Fibroblast of lung (primary cell): ENCODE measurements at regions not wholly inside any gene's neighbourhood (a gene's known extent, or its start where the extent isn't known, plus 50 kb on each side); places are given as distances from the start of the nearest gene placed in this dataset.
A peak's percentile ranks its signal among the peaks of the same experiment; 100 is the strongest.
"Not testable (repeated sequence)": the region's sequence is repeated elsewhere in the genome, so short reads cannot be mapped to it uniquely, and the experiment has no call there.

Experiments
- DNase-seq, 2 donors: peaks; one replicate each; pipeline versions ENCODE4 v3.0.0 to v3.0.0-alpha.2; 2010; ENCODE audit warnings: low read depth in 2 of 2
- H2AFZ ChIP-seq: 2 replicates; pipeline ENCODE4 v1.5.1; 2012; ENCODE audit warnings: low read length, control low read depth, inconsistent platforms
- H3K27ac ChIP-seq: 2 replicates; pipeline ENCODE4 v1.5.1; 2011; ENCODE audit warnings: low read length, control low read depth; ENCODE audit not compliant: insufficient read depth
- H3K27me3 ChIP-seq: 2 replicates; pipeline ENCODE4 v1.5.1; 2011; ENCODE audit warnings: mild to moderate bottlenecking, low read length; ENCODE audit not compliant: control insufficient read depth, insufficient read depth
- H3K36me3 ChIP-seq: 2 replicates; pipeline ENCODE4 v1.5.1; 2011; ENCODE audit warnings: low read length; ENCODE audit not compliant: control insufficient read depth, insufficient read depth
- H3K4me1 ChIP-seq: 2 replicates; pipeline ENCODE4 v1.5.1; 2011; ENCODE audit warnings: low read length; ENCODE audit not compliant: control insufficient read depth, insufficient read depth; ENCODE audit errors: extremely low read depth
- H3K4me2 ChIP-seq: 2 replicates; pipeline ENCODE4 v1.5.1; 2011; ENCODE audit warnings: low read length, control low read depth; ENCODE audit not compliant: insufficient read depth; ENCODE audit errors: extremely low read depth
- H3K4me3 ChIP-seq, 4 experiments: fragments of 200-600 bp in 1 of 4; sonication (generic) in 1 of 4; replicated peaks in 1 of 4; 2 replicates each; pipeline ENCODE4 v1.5.1; 2011 to 2016; ENCODE audit warnings: low read length in 4 of 4, low read depth in 3 of 4, mild to moderate bottlenecking in 3 of 4, control low read depth in 2 of 4, inconsistent platforms in 1 of 4, mixed read lengths in 1 of 4; ENCODE audit not compliant: insufficient read depth in 1 of 4; ENCODE audit errors: control extremely low read depth in 1 of 4
- H3K79me2 ChIP-seq: 2 replicates; pipeline ENCODE4 v1.5.1; 2012; ENCODE audit warnings: mild to moderate bottlenecking, low read length, inconsistent platforms; ENCODE audit not compliant: control insufficient read depth, insufficient read depth
- H3K9ac ChIP-seq: 2 replicates; pipeline ENCODE4 v1.5.1; 2011; ENCODE audit warnings: mild to moderate bottlenecking, low read length, control low read depth; ENCODE audit not compliant: insufficient read depth
- H3K9me3 ChIP-seq: 2 replicates; pipeline ENCODE4 v1.5.1; 2012; ENCODE audit warnings: low read depth, low read length; ENCODE audit not compliant: control insufficient read depth, insufficient read depth
- H4K20me1 ChIP-seq: 2 replicates; pipeline ENCODE4 v1.5.1; 2011; ENCODE audit warnings: low read length; ENCODE audit not compliant: control insufficient read depth, insufficient read depth; ENCODE audit errors: extremely low read depth
- TF ChIP-seq, protein P1 (sequence below), 2 donors: IDR thresholded peaks in 1 of 2; conservative IDR thresholded peaks in 1 of 2; 1 replicate in 1 of 2; 2 replicates in 1 of 2; pipeline ENCODE4 v1.5.1; 2011 to 2012; ENCODE audit warnings: low read length in 2 of 2, control low read depth in 1 of 2, inconsistent platforms in 1 of 2, low read depth in 1 of 2, mild to moderate bottlenecking in 1 of 2

DNA sequence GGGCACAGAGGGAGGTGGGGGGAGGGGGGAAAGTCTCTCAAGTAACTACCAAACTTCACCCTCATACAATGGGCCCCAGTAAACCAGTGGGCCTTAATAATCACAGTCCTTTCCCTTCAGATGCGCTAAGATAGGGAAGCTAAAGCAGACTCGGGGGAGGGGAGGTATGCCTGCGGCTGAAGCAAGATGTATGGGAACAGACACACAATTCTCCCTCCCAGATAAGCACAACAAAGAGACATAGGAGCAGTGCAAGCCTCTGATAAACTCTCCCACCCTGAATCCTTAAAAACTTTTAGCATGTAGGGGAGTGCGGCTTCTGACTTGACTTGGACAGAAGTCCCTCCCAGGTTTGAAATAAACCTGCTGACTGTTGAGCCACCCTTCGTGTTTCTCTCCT, 54.7 kb downstream of the PROP1 start:
- H3K4me1 ChIP-seq, result not testable (repeated sequence)

DNA sequence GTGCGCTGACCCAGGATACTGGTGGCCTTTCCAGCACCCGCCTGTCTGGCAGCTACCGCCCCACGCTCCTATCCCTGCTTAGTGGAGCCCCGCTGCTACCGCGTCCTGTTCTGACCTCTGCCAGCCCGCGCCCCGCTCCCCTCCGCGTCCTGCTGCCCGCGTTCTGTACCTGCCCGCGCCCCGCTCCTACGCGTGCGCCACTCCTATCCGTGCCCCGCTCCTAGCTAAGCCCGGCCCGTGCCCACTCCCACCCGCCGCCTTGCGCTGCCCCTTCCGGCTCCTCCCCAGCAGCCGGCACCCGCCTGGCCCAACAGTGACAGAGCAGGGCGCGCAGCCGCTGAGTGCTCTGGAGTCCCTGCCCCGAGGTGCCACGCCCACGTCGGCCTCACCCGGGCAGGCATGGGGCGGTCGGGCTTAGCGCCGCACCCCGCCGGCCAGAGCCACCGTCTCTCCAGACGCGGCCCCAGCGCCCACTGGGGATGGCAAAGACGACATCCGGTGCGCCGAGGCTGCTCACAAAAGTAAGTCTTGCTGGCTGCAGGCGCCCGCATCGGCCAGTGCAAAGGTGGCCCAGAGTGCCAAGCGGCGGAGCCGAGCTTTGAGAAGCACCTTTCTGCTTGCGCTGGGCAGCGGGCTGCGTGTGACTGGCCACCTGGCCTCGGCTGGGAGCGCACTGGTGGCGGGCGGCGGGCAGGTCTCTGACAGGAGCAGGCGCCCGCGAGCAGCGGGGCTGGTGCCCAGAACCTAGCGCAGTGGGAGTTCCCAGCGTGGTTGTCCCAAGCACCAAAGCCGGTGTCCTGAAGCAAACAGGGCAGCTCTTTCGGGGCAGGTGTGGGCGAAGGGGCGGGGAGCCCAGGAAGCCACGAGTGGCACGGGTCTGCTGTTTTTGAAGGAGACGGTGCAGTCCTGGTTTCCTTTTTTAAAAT, 56.5 kb downstream of the PROP1 start:
- H3K9me3 ChIP-seq, H3K4me1 ChIP-seq, H4K20me1 ChIP-seq, H3K36me3 ChIP-seq, H3K27ac ChIP-seq, H3K79me2 ChIP-seq, H3K27me3 ChIP-seq: not testable (repeated sequence)
- H3K4me3 ChIP-seq, result peak overlapping the region; percentile 16 to 60 (median 32)
- H2AFZ ChIP-seq, result peak overlapping the region; percentile 9
- peak overlapping the region; percentile 51 for H3K4me2 ChIP-seq
- DNase-seq, result peak in 1 of 2 donors; percentile 11
- peak overlapping the region; percentile 16 for H3K9ac ChIP-seq

More for the DNA sequence above, 54.7 kb downstream of the PROP1 start:
- not testable (repeated sequence) for H3K27me3 ChIP-seq, H2AFZ ChIP-seq, H3K79me2 ChIP-seq, DNase-seq, H4K20me1 ChIP-seq, H3K27ac ChIP-seq, H3K4me2 ChIP-seq, H3K9ac ChIP-seq, H3K9me3 ChIP-seq, H3K4me3 ChIP-seq, H3K36me3 ChIP-seq

DNA sequence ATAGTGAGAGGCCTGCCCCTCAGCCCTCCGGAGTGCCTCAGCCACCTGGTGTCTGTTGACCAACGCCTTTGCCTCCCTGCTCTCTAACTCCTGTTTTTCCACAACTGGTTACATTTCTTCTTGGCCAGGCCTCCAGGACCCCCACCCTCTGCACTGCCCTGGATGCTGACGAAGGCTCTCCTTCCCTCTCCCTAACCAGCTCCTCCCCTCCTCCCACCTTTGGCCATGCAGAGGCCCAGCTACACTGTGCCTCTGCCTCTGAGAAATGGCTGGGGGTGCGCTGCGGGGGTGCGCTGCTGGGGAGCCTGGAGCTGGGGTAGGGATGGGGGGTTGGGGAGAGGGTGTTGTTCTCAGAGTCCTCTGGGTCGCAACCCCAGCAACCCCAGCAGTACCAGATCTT, 57.3 kb downstream of the PROP1 start:
- Histone ChIP-seq H3K4me3 (peak overlapping the region in 3 of 4 experiments; percentile 25 to 60 (median 38)), H3K4me2 (peak overlapping the region; percentile 35)
- not testable (repeated sequence) for H4K20me1 ChIP-seq, H3K4me1 ChIP-seq, H2AFZ ChIP-seq, H3K27ac ChIP-seq, H3K9me3 ChIP-seq, H3K27me3 ChIP-seq, H3K36me3 ChIP-seq, DNase-seq, H3K9ac ChIP-seq, H3K79me2 ChIP-seq

DNA sequence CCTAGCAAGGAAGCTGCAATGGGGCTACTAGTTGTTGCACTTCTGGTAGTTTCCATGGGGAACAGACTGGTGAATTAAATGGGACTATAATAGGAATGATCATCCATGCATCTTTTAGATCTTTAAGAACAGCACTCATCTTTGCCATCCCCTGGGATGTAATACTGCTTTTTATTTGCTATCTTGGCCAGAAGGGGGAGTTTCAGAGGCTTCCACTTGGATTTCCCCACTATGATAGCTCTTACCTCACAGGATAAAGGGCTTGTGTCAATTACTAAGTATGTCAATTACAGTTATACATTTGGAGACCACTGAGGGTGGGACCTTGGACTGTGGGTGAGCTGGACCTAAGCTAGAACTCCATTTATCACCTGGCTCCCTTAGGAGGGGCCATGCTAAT, 61.8 kb downstream of the PROP1 start:
- not testable (repeated sequence) for H4K20me1 ChIP-seq, H3K4me3 ChIP-seq, H3K27ac ChIP-seq, H3K79me2 ChIP-seq, H3K4me2 ChIP-seq, H3K9ac ChIP-seq, H3K36me3 ChIP-seq, H3K27me3 ChIP-seq, H3K9me3 ChIP-seq, H3K4me1 ChIP-seq, H2AFZ ChIP-seq
- DNase-seq, result peak in 1 of 2 donors; percentile 12
- TF ChIP-seq, protein P1, sequence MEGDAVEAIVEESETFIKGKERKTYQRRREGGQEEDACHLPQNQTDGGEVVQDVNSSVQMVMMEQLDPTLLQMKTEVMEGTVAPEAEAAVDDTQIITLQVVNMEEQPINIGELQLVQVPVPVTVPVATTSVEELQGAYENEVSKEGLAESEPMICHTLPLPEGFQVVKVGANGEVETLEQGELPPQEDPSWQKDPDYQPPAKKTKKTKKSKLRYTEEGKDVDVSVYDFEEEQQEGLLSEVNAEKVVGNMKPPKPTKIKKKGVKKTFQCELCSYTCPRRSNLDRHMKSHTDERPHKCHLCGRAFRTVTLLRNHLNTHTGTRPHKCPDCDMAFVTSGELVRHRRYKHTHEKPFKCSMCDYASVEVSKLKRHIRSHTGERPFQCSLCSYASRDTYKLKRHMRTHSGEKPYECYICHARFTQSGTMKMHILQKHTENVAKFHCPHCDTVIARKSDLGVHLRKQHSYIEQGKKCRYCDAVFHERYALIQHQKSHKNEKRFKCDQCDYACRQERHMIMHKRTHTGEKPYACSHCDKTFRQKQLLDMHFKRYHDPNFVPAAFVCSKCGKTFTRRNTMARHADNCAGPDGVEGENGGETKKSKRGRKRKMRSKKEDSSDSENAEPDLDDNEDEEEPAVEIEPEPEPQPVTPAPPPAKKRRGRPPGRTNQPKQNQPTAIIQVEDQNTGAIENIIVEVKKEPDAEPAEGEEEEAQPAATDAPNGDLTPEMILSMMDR (conservative IDR thresholded peaks at IDR 0.05 in 1 of 2, IDR thresholded peaks at IDR 0.05 in 1 of 2; ENCODE audit: low read depth in 1 of 2, low read length in 2 of 2), result peak in 1 of 2 donors; percentile 27

DNA sequence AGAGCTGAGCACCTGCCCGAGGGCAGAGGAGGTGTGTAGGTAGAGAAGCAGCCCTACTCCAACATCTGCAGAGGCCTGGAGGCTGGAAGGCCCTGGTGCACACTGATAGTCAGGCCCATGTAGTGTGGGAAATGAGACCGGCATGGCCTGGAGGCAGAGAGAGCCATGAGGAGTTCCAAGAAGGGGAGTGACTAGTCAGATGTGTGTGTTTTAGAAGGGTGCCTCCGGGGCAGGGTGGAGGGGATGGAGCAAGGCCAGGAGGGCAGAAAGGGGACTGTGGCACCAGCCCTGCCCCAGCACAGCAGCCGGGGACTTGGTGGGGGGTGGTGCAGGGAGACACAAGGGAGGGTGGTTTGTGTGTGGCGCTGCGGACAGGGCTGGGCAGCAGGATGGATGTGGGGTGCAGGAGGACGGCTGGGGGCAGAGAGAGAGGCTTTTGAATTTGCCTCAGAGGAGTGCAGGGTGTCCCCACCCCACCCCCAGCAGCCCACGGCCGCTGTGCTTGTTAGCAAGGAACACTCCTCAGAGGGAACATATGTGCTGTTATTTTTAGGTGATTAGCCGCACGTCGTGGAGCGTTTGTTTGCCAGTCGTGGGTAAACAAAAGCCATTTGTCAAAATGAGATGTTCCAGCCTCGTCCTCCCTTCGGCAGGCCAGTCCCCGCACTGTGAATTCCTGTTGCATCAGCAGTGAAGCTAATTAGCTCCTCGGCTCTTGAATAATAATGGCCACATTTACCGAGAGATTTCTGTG, 65.6 kb downstream of the PROP1 start:
- not testable (repeated sequence) for H3K4me1 ChIP-seq, H3K27me3 ChIP-seq, H3K9ac ChIP-seq, H2AFZ ChIP-seq, H3K36me3 ChIP-seq, H3K79me2 ChIP-seq, DNase-seq, H3K27ac ChIP-seq, H3K4me3 ChIP-seq, H3K9me3 ChIP-seq, H4K20me1 ChIP-seq, H3K4me2 ChIP-seq

DNA sequence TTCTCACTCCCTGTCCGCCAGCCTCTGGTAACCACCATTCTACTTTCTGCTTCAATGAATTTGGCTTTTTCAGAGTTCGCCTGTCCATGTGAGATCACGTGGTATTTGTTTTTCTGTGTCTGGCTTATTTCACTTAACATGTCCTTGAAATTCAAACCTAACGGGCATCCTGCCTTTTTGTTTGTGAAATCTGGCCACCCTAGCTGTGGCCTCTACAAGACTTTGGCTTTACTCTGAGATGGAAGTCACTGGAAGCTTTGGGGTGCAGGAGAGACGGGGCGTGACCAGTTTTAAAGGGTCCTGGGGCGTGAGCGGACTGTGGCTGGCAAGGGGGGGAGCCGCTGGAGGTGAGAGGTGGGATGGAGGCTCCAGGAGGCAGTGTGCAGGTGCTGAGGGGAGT, 66.4 kb downstream of the PROP1 start:
- not testable (repeated sequence) for H3K27ac ChIP-seq, H3K4me2 ChIP-seq, H3K79me2 ChIP-seq, H4K20me1 ChIP-seq, H3K9me3 ChIP-seq, H3K27me3 ChIP-seq, H3K9ac ChIP-seq, H3K4me3 ChIP-seq, H2AFZ ChIP-seq, H3K4me1 ChIP-seq, H3K36me3 ChIP-seq, DNase-seq
